ENCODE measurements at regions not wholly inside any gene's neighbourhood (a gene's known extent, or its start where the extent isn't known, plus 50 kb on each side); places are given as distances from the start of the nearest gene placed in this dataset.
"Not testable (repeated sequence)": the region's sequence is repeated elsewhere in the genome, so short reads cannot be mapped to it uniquely, and the experiment has no call there.

- TF ChIP-seq CTCF (conservative IDR thresholded peaks at IDR 0.05; ENCODE audit: low read length); EZH2phosphoT487 (IDR thresholded peaks at IDR 0.05; ENCODE audit: borderline replicate concordance, low read depth, low read length): not testable (repeated sequence)
These were observed 87.0 kb upstream of the RANBP6 start for GRCh38 chr9:6102336-6102987.
